ENCODE measurements at regions not wholly inside any gene's neighbourhood (a gene's known extent, or its start where the extent isn't known, plus 50 kb on each side); places are given as distances from the start of the nearest gene placed in this dataset.

- H3K4me1 ChIP-seq = peaks cover 0 to 11% (median 0%) of the 10 kb centered on the region in 12 donors
- intact Hi-C loops (cut with DNase I) = loop anchor here in 2 of 10 donors (5.0 to 10.0 kb wide), 2 partner anchors 62 to 64 kb away; no protein-coding TSS in a partner anchor
- peaks cover 0 to 6% (median 0%) of the 10 kb centered on the region in 9 donors for H3K27me3 ChIP-seq
- H3K36me3 ChIP-seq = no peaks in the 10 kb centered on the region
- no peak for TF ChIP-seq POLR2A (IDR thresholded peaks at IDR 0.05)
- no peak for TF ChIP-seq CTCF (IDR thresholded peaks at IDR 0.05)
- peaks cover 0 to 34% (median 18%) of the 10 kb centered on the region in 12 donors for H3K9me3 ChIP-seq
- no peak overlapping the region for H3K4me3 ChIP-seq
- no peak overlapping the region for H3K27ac ChIP-seq
- WGBS, 4 donors = 82 to 94% (median 86%) methylated on average over 2 of the region's 2 CpGs
- no peak for DNase-seq
- ATAC-seq = no peak
Observed at GRCh38 chr12:110998971-110999370, 78.6 kb upstream of the MYL2 start.

- ATAC-seq (no peak), DNase-seq (no peak)
- Histone ChIP-seq H3K36me3 (no peaks in the 10 kb centered on the region), H3K27ac (no peak overlapping the region), H3K27me3 (peaks cover 0 to 6% (median 0%) of the 10 kb centered on the region in 9 donors), H3K4me3 (no peak overlapping the region), H3K4me1 (peaks cover 0 to 11% (median 0%) of the 10 kb centered on the region in 12 donors), H3K9me3 (peaks cover 0 to 34% (median 18%) of the 10 kb centered on the region in 12 donors)
- intact Hi-C loops (cut with DNase I) = loop anchor here in 2 of 10 donors (5.0 to 10.0 kb wide), 2 partner anchors 61 to 63 kb away; no protein-coding TSS in a partner anchor
- WGBS, 4 donors = 53 to 67% (median 62%) methylated on average over 3 of the region's 3 CpGs
- TF ChIP-seq POLR2A (IDR thresholded peaks at IDR 0.05) (no peak), CTCF (IDR thresholded peaks at IDR 0.05) (no peak)
Observed at GRCh38 chr12:110998165-110998564, 77.8 kb upstream of the MYL2 start.

GRCh38 chr12:110996415-110996814 lies 76.0 kb upstream of the MYL2 start:
- TF ChIP-seq POLR2A (IDR thresholded peaks at IDR 0.05) (no peak), CTCF (IDR thresholded peaks at IDR 0.05) (no peak)

GRCh38 chr12:110995615-110996014 lies 75.2 kb upstream of the MYL2 start:
- ATAC-seq (no peak), DNase-seq (no peak)
- Histone ChIP-seq H3K9me3 (peaks cover 0 to 34% (median 18%) of the 10 kb centered on the region in 12 donors), H3K36me3 (no peaks in the 10 kb centered on the region), H3K4me3 (no peak overlapping the region), H3K4me1 (peaks cover 0 to 11% (median 0%) of the 10 kb centered on the region in 12 donors), H3K27ac (peak overlapping the region in 8 of 12 donors; percentile 53 to 85 (median 77)), H3K27me3 (no peaks in the 10 kb centered on the region)
- TF ChIP-seq POLR2A (IDR thresholded peaks at IDR 0.05) = no peak
- TF ChIP-seq CTCF (IDR thresholded peaks at IDR 0.05) = no peak
- WGBS, 4 donors = 84 to 95% (median 93%) methylated on average over 3 of the region's 3 CpGs
- intact Hi-C loops (cut with DNase I) = loop anchor here in 2 of 10 donors (5.0 to 10.0 kb wide), 2 partner anchors 58 to 61 kb away; no protein-coding TSS in a partner anchor

More at GRCh38 chr12:110996415-110996814, 76.0 kb upstream of the MYL2 start:
- Histone ChIP-seq H3K9me3 (peaks cover 0 to 34% (median 18%) of the 10 kb centered on the region in 12 donors), H3K4me1 (peaks cover 0 to 11% (median 0%) of the 10 kb centered on the region in 12 donors), H3K4me3 (no peak overlapping the region), H3K27me3 (peaks cover 0 to 4% (median 0%) of the 10 kb centered on the region in 9 donors), H3K27ac (no peak overlapping the region), H3K36me3 (no peaks in the 10 kb centered on the region)
- DNase-seq (no peak), ATAC-seq (no peak)
- 74 to 86% (median 78%) methylated on average over 5 of the region's 5 CpGs for WGBS, 4 donors
- intact Hi-C loops (cut with DNase I) = loop anchor here in 2 of 10 donors (5.0 to 10.0 kb wide), 2 partner anchors 59 to 62 kb away; no protein-coding TSS in a partner anchor

Data from heart left ventricle (tissue), 16 donors.